ENCODE measurements at regions not wholly inside any gene's neighbourhood (a gene's known extent, or its start where the extent isn't known, plus 50 kb on each side); places are given as distances from the start of the nearest gene placed in this dataset.

- TF ChIP-seq GATA2 (IDR thresholded peaks at IDR 0.05; ENCODE audit: low read depth, low read length) (no peak), GATA3 (IDR thresholded peaks at IDR 0.05; ENCODE audit: low read depth, low read length) (no peak)
Measured at GRCh38 chr12:125549171-125549570, 483.9 kb downstream of the AACS start.

Measured in SH-SY5Y (cell line).